HCT116 (cell line): ENCODE measurements at regions not wholly inside any gene's neighbourhood (a gene's known extent, or its start where the extent isn't known, plus 50 kb on each side); places are given as distances from the start of the nearest gene placed in this dataset.

Experiments used
- ATAC-seq: fragments of 200-7000 bp; cut with Tn5 transposase; 2 replicates; pipeline ENCODE4 v1.9.1; 2020; ENCODE audit warnings: mild to moderate bottlenecking, moderate library complexity
- BruUV-seq: library from RNA; stranded (reverse); fragments of 400-500 nt; replicated peaks from 2 replicates; lab custom pipeline; 2021; lab: Mats Ljungman, UMichigan
- CTCF ChIA-PET: fragments of 300-600 bp; sonication (Branson Sonifier 250); formaldehyde crosslinking; loops from one replicate; lab custom pipeline; 2021; ENCODE audit warnings: antibody characterized with exemption; lab: Charles Lee
- POLR2A ChIA-PET: fragments of 300-600, 350-600 bp; sonication (Branson Sonifier 250); formaldehyde crosslinking; loops from one replicate; lab custom pipeline; 2021; ENCODE audit warnings: antibody characterized with exemption; lab: Charles Lee
- RAD21 ChIA-PET, 2 experiments: fragments of 300-600 bp; sonication (Branson Sonifier 250); formaldehyde crosslinking; loops; one replicate each; lab custom pipeline; 2023; ENCODE audit warnings: low total read pairs in 2 of 2; ENCODE audit not compliant: uncharacterized antibody in 2 of 2, unreplicated experiment in 2 of 2, low non-redundant PET in 1 of 2; lab: Charles Lee
- DNase-seq: peaks from one replicate; pipeline ENCODE4 v3.0.0-alpha.2; 2010; ENCODE audit warnings: low read depth, low spot score
- H2AFZ ChIP-seq: fragments of 200-600 bp; shearing (Covaris generic), sonication (generic); 2 replicates; pipeline ENCODE4 v1.6.1; 2017; ENCODE audit warnings: low read depth, mixed run types, mixed read lengths, antibody characterized with exemption, low read length; ENCODE audit not compliant: poor library complexity, severe bottlenecking
- H3K27ac ChIP-seq: 2 replicates; pipeline ENCODE4 v1.5.1; 2012; ENCODE audit warnings: low read depth, low read length
- H3K27me3 ChIP-seq: fragments of 200-600 bp; sonication (generic); 2 replicates; pipeline ENCODE4 v1.6.1; 2016; ENCODE audit warnings: mixed run types, low read length, mixed read lengths; ENCODE audit not compliant: insufficient read depth
- H3K36me3 ChIP-seq, 2 experiments: fragments of 200-500 bp in 1 of 2; fragments of 200-600 bp in 1 of 2; sonication (Bioruptor generic) in 1 of 2; sonication (generic) in 1 of 2; 2 replicates each; pipeline versions ENCODE4 v1.5.1 to v1.6.1; 2014 to 2016; ENCODE audit warnings: low read length in 2 of 2, inconsistent platforms in 1 of 2, mixed read lengths in 1 of 2, mixed run types in 1 of 2; ENCODE audit not compliant: insufficient read depth in 2 of 2, control insufficient read depth in 1 of 2
- H3K4me1 ChIP-seq, 2 experiments: fragments of 200-600 bp in 1 of 2; sonication (generic) in 1 of 2; 2 replicates each; pipeline versions ENCODE4 v1.5.1 to v1.6.1; 2012 to 2017; ENCODE audit warnings: low read length in 2 of 2, inconsistent platforms in 1 of 2, mild to moderate bottlenecking in 1 of 2, mixed read lengths in 1 of 2, mixed run types in 1 of 2, moderate library complexity in 1 of 2; ENCODE audit not compliant: insufficient read depth in 2 of 2, control insufficient read depth in 1 of 2
- H3K4me2 ChIP-seq: fragments of 200-600 bp; sonication (generic); 2 replicates; pipeline ENCODE4 v1.6.1; 2017; ENCODE audit warnings: mixed run types, low read length, mixed read lengths
- H3K4me3 ChIP-seq, 2 experiments: fragments of 200-600 bp in 1 of 2; sonication (generic) in 1 of 2; replicated peaks in 1 of 2; 2 replicates each; pipeline ENCODE4 v1.5.1; 2011 to 2016; ENCODE audit warnings: low read length in 2 of 2, control low read depth in 1 of 2, low read depth in 1 of 2, mild to moderate bottlenecking in 1 of 2, mixed read lengths in 1 of 2, mixed run types in 1 of 2
- H3K79me2 ChIP-seq: fragments of 200-600 bp; sonication (generic); 2 replicates; pipeline ENCODE4 v1.6.1; 2017; ENCODE audit warnings: mild to moderate bottlenecking, mixed run types, low read length, moderate library complexity, mixed read lengths; ENCODE audit not compliant: insufficient read depth
- H3K9ac ChIP-seq: fragments of 200-600 bp; sonication (generic); 2 replicates; pipeline ENCODE4 v1.6.1; 2016; ENCODE audit warnings: low read length, mixed read lengths
- H3K9me2 ChIP-seq: fragments of 200-600 bp; sonication (generic), shearing (Covaris generic); 2 replicates; pipeline ENCODE4 v1.6.1; 2017; ENCODE audit warnings: mixed run types, mild to moderate bottlenecking, moderate library complexity; ENCODE audit not compliant: insufficient read depth
- H3K9me3 ChIP-seq, 2 experiments: fragments of 200-500 bp in 1 of 2; fragments of 200-600 bp in 1 of 2; sonication (Bioruptor generic) in 1 of 2; sonication (generic) in 1 of 2; 2 replicates each; pipeline ENCODE4 v1.6.1; 2014 to 2017; ENCODE audit warnings: low read length in 2 of 2, mixed read lengths in 2 of 2, inconsistent platforms in 1 of 2, low read depth in 1 of 2, mild to moderate bottlenecking in 1 of 2, mixed run types in 1 of 2, moderate library complexity in 1 of 2; ENCODE audit not compliant: control insufficient read depth in 1 of 2, insufficient read depth in 1 of 2
- H4K20me1 ChIP-seq: fragments of 200-600 bp; sonication (generic), shearing (Covaris generic); 2 replicates; pipeline ENCODE4 v1.6.1; 2017; ENCODE audit warnings: mixed run types, mild to moderate bottlenecking, moderate library complexity; ENCODE audit not compliant: insufficient read depth
- ATF3 ChIP-seq: IDR thresholded peaks from 2 replicates; pipeline ENCODE4 v1.6.1; 2012
- CBX3 ChIP-seq: IDR thresholded peaks from 2 replicates; pipeline ENCODE4 v1.6.1; 2012; ENCODE audit warnings: low read depth
- CEBPB ChIP-seq: IDR thresholded peaks from 2 replicates; pipeline ENCODE4 v1.6.1; 2012; ENCODE audit warnings: low read depth
- CTCF ChIP-seq, 3 experiments: fragments of 200-600 bp in 1 of 3; sonication (generic) in 1 of 3; IDR thresholded peaks in 2 of 3; conservative IDR thresholded peaks in 1 of 3; 2 replicates each; pipeline ENCODE4 v1.5.1; 2012 to 2017; ENCODE audit warnings: low read depth in 2 of 3, low read length in 2 of 3, antibody characterized with exemption in 1 of 3, borderline replicate concordance in 1 of 3, control low read depth in 1 of 3, mild to moderate bottlenecking in 1 of 3, mixed read lengths in 1 of 3, mixed run types in 1 of 3, moderate library complexity in 1 of 3; ENCODE audit not compliant: insufficient read depth in 1 of 3
- EGR1 ChIP-seq: IDR thresholded peaks from 2 replicates; pipeline ENCODE4 v1.6.1; 2012; ENCODE audit warnings: low read depth
- ELF1 ChIP-seq: IDR thresholded peaks from 2 replicates; pipeline ENCODE4 v1.6.1; 2012; ENCODE audit warnings: low read depth, borderline replicate concordance
- EZH2 ChIP-seq: fragments of 200-600 bp; sonication (generic); IDR thresholded peaks from 2 replicates; pipeline ENCODE4 v1.6.1; 2017; ENCODE audit warnings: antibody characterized with exemption, mixed run types
- FOSL1 ChIP-seq: IDR thresholded peaks from 2 replicates; pipeline ENCODE4 v1.6.1; 2012; ENCODE audit warnings: low read depth
- JUND ChIP-seq: IDR thresholded peaks from 2 replicates; pipeline ENCODE4 v1.6.1; 2012
- MAX ChIP-seq: IDR thresholded peaks from 2 replicates; pipeline ENCODE4 v1.6.1; 2012
- POLR2AphosphoS5 ChIP-seq: IDR thresholded peaks from 2 replicates; pipeline ENCODE4 v1.6.1; 2011; ENCODE audit warnings: mild to moderate bottlenecking, low read depth, low read length, moderate library complexity
- RAD21 ChIP-seq: IDR thresholded peaks from 2 replicates; pipeline ENCODE4 v1.6.1; 2012; ENCODE audit warnings: low read depth, mild to moderate bottlenecking
- REST ChIP-seq: IDR thresholded peaks from 2 replicates; pipeline ENCODE4 v1.6.1; 2012; ENCODE audit warnings: low read depth
- SIN3A ChIP-seq: IDR thresholded peaks from 2 replicates; pipeline ENCODE4 v1.6.1; 2012; ENCODE audit warnings: low read depth
- SRF ChIP-seq: IDR thresholded peaks from 2 replicates; pipeline ENCODE4 v1.6.1; 2012; ENCODE audit warnings: low read depth
- ZBTB33 ChIP-seq: IDR thresholded peaks from 2 replicates; pipeline ENCODE4 v1.6.1; 2011; ENCODE audit warnings: mild to moderate bottlenecking, low read length, moderate library complexity; ENCODE audit not compliant: insufficient replicate concordance; ENCODE audit errors: extremely low read depth
- ZFX ChIP-seq: fragments of 450-650 bp; IDR thresholded peaks from 2 replicates; pipeline ENCODE4 v1.6.1; 2017
- intact Hi-C: fragments of 100-400 bp; cut with micrococcal nuclease; formaldehyde crosslinking; loops from 2 replicates; pipeline ENCODE4 v1.10.0; 2022

GRCh38 chr1:186760446-186760845, 68.3 kb upstream of the PLA2G4A start:
- Histone ChIP-seq H3K4me1 (no peaks in the 10 kb centered on the region), H3K9me3 (no peaks in the 10 kb centered on the region), H3K4me3 (no peak overlapping the region), H3K79me2 (no peaks in the 10 kb centered on the region), H3K4me2 (no peak overlapping the region), H3K9ac (no peak overlapping the region), H3K9me2 (no peaks in the 10 kb centered on the region), H3K27ac (no peak overlapping the region), H3K36me3 (no peaks in the 10 kb centered on the region), H2AFZ (no peak overlapping the region), H4K20me1 (no peaks in the 10 kb centered on the region), H3K27me3 (no peaks in the 10 kb centered on the region)
- ATAC-seq = no peak
- intact Hi-C loops = no loop called here
- POLR2A ChIA-PET = no interaction called here
- RAD21 ChIA-PET = no interaction called here
- DNase-seq = no peak
- TF ChIP-seq CTCF (IDR thresholded peaks at IDR 0.05 in 2 of 3, conservative IDR thresholded peaks at IDR 0.05 in 1 of 3; ENCODE audit: borderline replicate concordance in 1 of 3, insufficient read depth in 1 of 3, low read depth in 2 of 3, low read length in 2 of 3) = no peak
- TF ChIP-seq MAX = no peak
- TF ChIP-seq ATF3 = no peak
- no peak for TF ChIP-seq ZBTB33
- TF ChIP-seq JUND = no peak
- no peak for TF ChIP-seq ZFX
- TF ChIP-seq POLR2AphosphoS5 = no peak
- no peak for TF ChIP-seq CBX3
- no peak for TF ChIP-seq CEBPB
- TF ChIP-seq FOSL1 = no peak
- TF ChIP-seq RAD21 = no peak
- TF ChIP-seq EZH2 = no peak
- no peak for TF ChIP-seq SIN3A
- TF ChIP-seq ELF1 = no peak
- no peak for TF ChIP-seq SRF
- no peak for TF ChIP-seq EGR1
- no peak for TF ChIP-seq REST
- no TSS peak for BruUV-seq
- CTCF ChIA-PET = no interaction called here
